ENCODE measurements at regions not wholly inside any gene's neighbourhood (a gene's known extent, or its start where the extent isn't known, plus 50 kb on each side); places are given as distances from the start of the nearest gene placed in this dataset.

DNA sequence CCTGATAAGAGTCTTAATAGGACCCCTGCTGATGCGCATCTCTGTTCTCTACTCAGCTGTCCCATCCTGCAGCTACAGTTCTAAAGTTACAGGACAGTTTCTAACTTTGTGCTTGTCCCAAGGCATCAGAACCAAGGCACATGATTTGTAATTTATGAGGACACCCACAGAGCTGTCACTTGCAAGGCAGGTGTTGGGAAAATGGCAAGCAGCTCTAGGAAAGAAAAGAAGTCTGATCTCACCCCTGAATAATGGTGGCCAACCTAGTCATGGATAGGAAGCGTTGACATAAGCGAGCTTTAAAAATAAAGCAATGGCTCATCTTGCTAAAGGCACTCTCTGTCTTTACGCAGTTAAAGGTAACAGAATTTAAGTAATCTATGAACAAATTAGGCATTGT is 127.6 kb upstream of the VGLL2 start:
- WGBS, 3 donors: 93 to 96% (median 95%) methylated on average over 4 of the region's 4 CpGs
- DNase-seq: no peak
- no peaks in the 10 kb centered on the region for H3K4me1 ChIP-seq (ENCODE audit: control insufficient read depth in 3 of 3, insufficient read depth in 2 of 3, low read depth in 1 of 3, low read length in 2 of 3)
- no peak overlapping the region for H3K4me3 ChIP-seq (ENCODE audit: low read depth in 1 of 3, low read length in 3 of 3)
- FAIRE-seq: no peak
- no peak overlapping the region for H3K27ac ChIP-seq (ENCODE audit: low read depth in 1 of 3, low read length in 2 of 3)
- no peaks in the 10 kb centered on the region for H3K9me3 ChIP-seq (ENCODE audit: control insufficient read depth in 2 of 2, insufficient read depth in 1 of 2, low read depth in 1 of 2, low read length in 1 of 2)
- no peaks in the 10 kb centered on the region for H3K27me3 ChIP-seq (ENCODE audit: control insufficient read depth in 3 of 3, insufficient read depth in 3 of 3, low read length in 3 of 3)
- H3K36me3 ChIP-seq (ENCODE audit: control insufficient read depth in 3 of 3, insufficient read depth in 2 of 3, low read depth in 1 of 3, low read length in 3 of 3): no peaks in the 10 kb centered on the region

DNA sequence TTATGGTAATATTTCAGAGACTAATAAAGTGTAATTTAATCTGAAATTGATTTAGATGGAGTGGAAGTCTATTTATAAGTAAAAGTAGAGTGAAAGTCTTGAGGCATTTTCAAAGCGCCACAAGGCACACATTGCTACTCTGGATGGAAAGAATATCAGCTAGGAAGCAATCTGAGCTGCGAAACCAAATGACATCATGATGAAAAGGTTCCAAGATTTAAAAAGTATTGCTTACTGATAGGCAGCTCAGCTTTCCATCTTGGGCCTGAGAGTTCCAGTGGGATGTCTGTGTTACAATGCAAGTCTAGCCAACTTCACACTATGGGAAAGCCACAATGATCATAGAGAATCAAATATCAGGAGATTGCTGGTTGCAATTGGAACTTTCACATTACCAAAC is 126.9 kb upstream of the VGLL2 start:
- H3K9me3 ChIP-seq (ENCODE audit: control insufficient read depth in 2 of 2, insufficient read depth in 1 of 2, low read depth in 1 of 2, low read length in 1 of 2): no peaks in the 10 kb centered on the region
- FAIRE-seq: no peak
- 82 to 87% (median 83%) methylated on average over 2 of the region's 2 CpGs for WGBS, 3 donors
- H3K4me1 ChIP-seq (ENCODE audit: control insufficient read depth in 3 of 3, insufficient read depth in 2 of 3, low read depth in 1 of 3, low read length in 2 of 3): no peaks in the 10 kb centered on the region
- H3K27ac ChIP-seq (ENCODE audit: low read depth in 1 of 3, low read length in 2 of 3): no peak overlapping the region
- no peaks in the 10 kb centered on the region for H3K27me3 ChIP-seq (ENCODE audit: control insufficient read depth in 3 of 3, insufficient read depth in 3 of 3, low read length in 3 of 3)
- DNase-seq: no peak
- no peaks in the 10 kb centered on the region for H3K36me3 ChIP-seq (ENCODE audit: control insufficient read depth in 3 of 3, insufficient read depth in 2 of 3, low read depth in 1 of 3, low read length in 3 of 3)
- H3K4me3 ChIP-seq (ENCODE audit: low read depth in 1 of 3, low read length in 3 of 3): no peak overlapping the region

- H3K9me3 ChIP-seq (ENCODE audit: control insufficient read depth in 2 of 2, insufficient read depth in 1 of 2, low read depth in 1 of 2, low read length in 1 of 2): no peaks in the 10 kb centered on the region
- H3K4me1 ChIP-seq (ENCODE audit: control insufficient read depth in 3 of 3, insufficient read depth in 2 of 3, low read depth in 1 of 3, low read length in 2 of 3): no peaks in the 10 kb centered on the region
- no peaks in the 10 kb centered on the region for H3K27me3 ChIP-seq (ENCODE audit: control insufficient read depth in 3 of 3, insufficient read depth in 3 of 3, low read length in 3 of 3)
- DNase-seq (no peak), FAIRE-seq (no peak)
- H3K4me3 ChIP-seq (ENCODE audit: low read depth in 1 of 3, low read length in 3 of 3): no peak overlapping the region
- H3K36me3 ChIP-seq (ENCODE audit: control insufficient read depth in 3 of 3, insufficient read depth in 2 of 3, low read depth in 1 of 3, low read length in 3 of 3): no peaks in the 10 kb centered on the region
- no peak overlapping the region for H3K27ac ChIP-seq (ENCODE audit: low read depth in 1 of 3, low read length in 2 of 3)
Observed at GRCh38 chr6:117138920-117139319, 126.4 kb upstream of the VGLL2 start.

DNA sequence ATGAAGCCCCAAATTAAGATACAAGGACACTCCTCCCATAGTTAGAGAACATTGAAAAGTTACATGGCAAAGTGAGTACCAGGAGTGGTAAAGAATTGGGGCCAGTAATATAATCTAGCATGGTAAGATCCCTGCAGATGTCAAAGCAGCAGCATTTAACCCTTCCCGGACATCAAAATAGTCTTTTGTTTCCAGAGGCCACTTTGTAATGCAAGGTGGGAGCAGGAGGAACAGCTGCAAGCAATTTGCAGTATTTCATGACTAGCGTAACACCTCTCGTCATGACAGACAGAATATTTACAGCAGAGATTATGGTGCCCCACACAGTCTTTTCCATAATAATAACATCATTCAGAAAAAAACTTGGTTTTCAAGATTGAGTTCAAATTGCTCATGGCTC is 123.2 kb upstream of the VGLL2 start:
- WGBS, 3 donors: 72 to 77% (median 73%) methylated on average over 3 of the region's 3 CpGs
- H3K9me3 ChIP-seq (ENCODE audit: control insufficient read depth in 2 of 2, insufficient read depth in 1 of 2, low read depth in 1 of 2, low read length in 1 of 2): peaks cover 0 to 3% of the 10 kb centered on the region in 2 donors
- H3K4me3 ChIP-seq (ENCODE audit: low read depth in 1 of 3, low read length in 3 of 3): no peak overlapping the region
- H3K27me3 ChIP-seq (ENCODE audit: control insufficient read depth in 3 of 3, insufficient read depth in 3 of 3, low read length in 3 of 3): no peaks in the 10 kb centered on the region
- H3K4me1 ChIP-seq (ENCODE audit: control insufficient read depth in 3 of 3, insufficient read depth in 2 of 3, low read depth in 1 of 3, low read length in 2 of 3): no peaks in the 10 kb centered on the region
- DNase-seq (no peak), FAIRE-seq (no peak)
- H3K36me3 ChIP-seq (ENCODE audit: control insufficient read depth in 3 of 3, insufficient read depth in 2 of 3, low read depth in 1 of 3, low read length in 3 of 3): no peaks in the 10 kb centered on the region
- no peak overlapping the region for H3K27ac ChIP-seq (ENCODE audit: low read depth in 1 of 3, low read length in 2 of 3)

- Histone ChIP-seq H3K4me1 (ENCODE audit: control insufficient read depth in 3 of 3, insufficient read depth in 2 of 3, low read depth in 1 of 3, low read length in 2 of 3) (no peaks in the 10 kb centered on the region), H3K9me3 (ENCODE audit: control insufficient read depth in 2 of 2, insufficient read depth in 1 of 2, low read depth in 1 of 2, low read length in 1 of 2) (peaks cover 0 to 3% of the 10 kb centered on the region in 2 donors), H3K4me3 (ENCODE audit: low read depth in 1 of 3, low read length in 3 of 3) (no peak overlapping the region), H3K36me3 (ENCODE audit: control insufficient read depth in 3 of 3, insufficient read depth in 2 of 3, low read depth in 1 of 3, low read length in 3 of 3) (no peaks in the 10 kb centered on the region), H3K27me3 (ENCODE audit: control insufficient read depth in 3 of 3, insufficient read depth in 3 of 3, low read length in 3 of 3) (no peaks in the 10 kb centered on the region), H3K27ac (ENCODE audit: low read depth in 1 of 3, low read length in 2 of 3) (no peak overlapping the region)
- FAIRE-seq: no peak
- DNase-seq: no peak
- WGBS, 3 donors: 77 to 92% (median 80%) methylated on average over 1 of the region's 1 CpG
Observed at GRCh38 chr6:117142995-117143394, 122.4 kb upstream of the VGLL2 start.

DNA sequence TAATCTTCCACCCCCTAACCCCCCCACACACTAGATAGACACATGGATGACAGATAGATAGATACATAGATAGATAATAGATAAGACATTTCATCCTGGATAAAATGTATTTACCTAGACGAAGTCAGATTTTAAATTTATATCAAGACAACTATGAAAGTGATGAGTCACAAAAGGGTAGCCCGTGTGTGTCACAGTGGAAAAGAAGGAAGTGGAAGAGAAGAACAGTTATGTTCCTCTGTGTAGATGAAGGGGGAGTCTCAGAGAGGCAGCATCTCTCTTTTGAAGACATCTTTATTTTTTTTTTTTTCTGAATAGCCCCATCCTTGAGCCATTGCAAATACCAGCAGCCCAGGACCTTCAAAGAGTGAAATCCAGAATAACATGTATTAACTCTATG is 121.7 kb upstream of the VGLL2 start:
- Histone ChIP-seq H3K36me3 (ENCODE audit: control insufficient read depth in 3 of 3, insufficient read depth in 2 of 3, low read depth in 1 of 3, low read length in 3 of 3) (no peaks in the 10 kb centered on the region), H3K4me3 (ENCODE audit: low read depth in 1 of 3, low read length in 3 of 3) (no peak overlapping the region), H3K27ac (ENCODE audit: low read depth in 1 of 3, low read length in 2 of 3) (no peak overlapping the region), H3K27me3 (ENCODE audit: control insufficient read depth in 3 of 3, insufficient read depth in 3 of 3, low read length in 3 of 3) (no peaks in the 10 kb centered on the region), H3K9me3 (ENCODE audit: control insufficient read depth in 2 of 2, insufficient read depth in 1 of 2, low read depth in 1 of 2, low read length in 1 of 2) (peaks cover 0 to 3% of the 10 kb centered on the region in 2 donors), H3K4me1 (ENCODE audit: control insufficient read depth in 3 of 3, insufficient read depth in 2 of 3, low read depth in 1 of 3, low read length in 2 of 3) (no peaks in the 10 kb centered on the region)
- DNase-seq (no peak), FAIRE-seq (no peak)
- 51 to 68% (median 63%) methylated on average over 2 of the region's 2 CpGs for WGBS, 3 donors

DNA sequence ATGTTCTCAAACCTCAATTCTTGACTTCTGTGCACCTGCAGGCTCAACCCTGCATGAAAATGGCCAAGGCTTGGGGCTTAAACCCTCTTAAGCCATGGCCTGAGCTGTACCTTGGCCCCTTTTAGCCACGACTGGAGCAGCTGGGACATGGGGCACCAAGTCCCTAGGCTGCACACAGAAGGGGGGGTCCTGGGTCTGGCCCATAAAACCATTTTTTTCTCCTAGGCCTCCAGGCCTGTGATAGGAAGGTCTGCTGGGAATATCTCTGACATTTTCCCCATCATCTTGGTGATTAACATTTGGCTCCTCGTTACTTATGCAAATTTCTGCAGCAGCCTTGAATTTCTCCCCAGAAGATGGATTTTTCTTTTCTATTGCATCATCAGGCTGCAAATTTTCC is 119.4 kb upstream of the VGLL2 start:
- Histone ChIP-seq H3K4me1 (ENCODE audit: control insufficient read depth in 3 of 3, insufficient read depth in 2 of 3, low read depth in 1 of 3, low read length in 2 of 3) (no peaks in the 10 kb centered on the region), H3K36me3 (ENCODE audit: control insufficient read depth in 3 of 3, insufficient read depth in 2 of 3, low read depth in 1 of 3, low read length in 3 of 3) (no peaks in the 10 kb centered on the region), H3K27me3 (ENCODE audit: control insufficient read depth in 3 of 3, insufficient read depth in 3 of 3, low read length in 3 of 3) (no peaks in the 10 kb centered on the region), H3K27ac (ENCODE audit: low read depth in 1 of 3, low read length in 2 of 3) (no peak overlapping the region), H3K4me3 (ENCODE audit: low read depth in 1 of 3, low read length in 3 of 3) (no peak overlapping the region), H3K9me3 (ENCODE audit: control insufficient read depth in 2 of 2, insufficient read depth in 1 of 2, low read depth in 1 of 2, low read length in 1 of 2) (peaks cover 0 to 5% of the 10 kb centered on the region in 2 donors)
- DNase-seq (no peak), FAIRE-seq (no peak)
- 33 to 50% (median 44%) methylated on average over 2 of the region's 2 CpGs for WGBS, 3 donors

- H3K27me3 ChIP-seq (ENCODE audit: control insufficient read depth in 3 of 3, insufficient read depth in 3 of 3, low read length in 3 of 3): no peaks in the 10 kb centered on the region
- no peak overlapping the region for H3K27ac ChIP-seq (ENCODE audit: low read depth in 1 of 3, low read length in 2 of 3)
- WGBS, 3 donors: 11 to 32% (median 26%) methylated on average over 1 of the region's 1 CpG
- no peak overlapping the region for H3K4me3 ChIP-seq (ENCODE audit: low read depth in 1 of 3, low read length in 3 of 3)
- FAIRE-seq (no peak), DNase-seq (no peak)
- no peaks in the 10 kb centered on the region for H3K4me1 ChIP-seq (ENCODE audit: control insufficient read depth in 3 of 3, insufficient read depth in 2 of 3, low read depth in 1 of 3, low read length in 2 of 3)
- H3K36me3 ChIP-seq (ENCODE audit: control insufficient read depth in 3 of 3, insufficient read depth in 2 of 3, low read depth in 1 of 3, low read length in 3 of 3): no peaks in the 10 kb centered on the region
- peaks cover 0 to 5% of the 10 kb centered on the region in 2 donors for H3K9me3 ChIP-seq (ENCODE audit: control insufficient read depth in 2 of 2, insufficient read depth in 1 of 2, low read depth in 1 of 2, low read length in 1 of 2)
Observed at GRCh38 chr6:117149324-117149723, 116.0 kb upstream of the VGLL2 start.

GRCh38 chr6:117156741-117157140 is 108.6 kb upstream of the VGLL2 start:
- no peak for DNase-seq
- 21 to 51% (median 27%) methylated on average over 1 of the region's 1 CpG for WGBS, 3 donors

More at GRCh38 chr6:117156741-117157140, 108.6 kb upstream of the VGLL2 start:
- H3K27ac ChIP-seq (ENCODE audit: low read depth in 1 of 3, low read length in 2 of 3): no peak overlapping the region
- FAIRE-seq: no peak
- H3K4me1 ChIP-seq (ENCODE audit: control insufficient read depth in 3 of 3, insufficient read depth in 2 of 3, low read depth in 1 of 3, low read length in 2 of 3): no peaks in the 10 kb centered on the region
- no peak overlapping the region for H3K4me3 ChIP-seq (ENCODE audit: low read depth in 1 of 3, low read length in 3 of 3)
- no peaks in the 10 kb centered on the region for H3K27me3 ChIP-seq (ENCODE audit: control insufficient read depth in 3 of 3, insufficient read depth in 3 of 3, low read length in 3 of 3)
- no peaks in the 10 kb centered on the region for H3K36me3 ChIP-seq (ENCODE audit: control insufficient read depth in 3 of 3, insufficient read depth in 2 of 3, low read depth in 1 of 3, low read length in 3 of 3)
- no peaks in the 10 kb centered on the region for H3K9me3 ChIP-seq (ENCODE audit: control insufficient read depth in 2 of 2, insufficient read depth in 1 of 2, low read depth in 1 of 2, low read length in 1 of 2)

All from small intestine (tissue), 7 donors.